A549 (cell line): ENCODE measurements at regions not wholly inside any gene's neighbourhood (a gene's known extent, or its start where the extent isn't known, plus 50 kb on each side); places are given as distances from the start of the nearest gene placed in this dataset.

Experiments used
- CTCF ChIP-seq: fragments of >200 bp; sonication (Bioruptor Twin); formaldehyde crosslinking; IDR thresholded peaks from 3 replicates; pipeline ENCODE4 v1.5.1; 2016
- KDM1A ChIP-seq: fragments of 200-600 bp; sonication (generic); IDR thresholded peaks from 2 replicates; pipeline ENCODE4 v1.6.1; 2016; ENCODE audit warnings: low read depth, mild to moderate bottlenecking
- MAX ChIP-seq: IDR thresholded peaks from 2 replicates; pipeline ENCODE4 v1.6.1; 2012
- RAD21 ChIP-seq, 2 experiments: fragments of >200 bp in 1 of 2; sonication (Bioruptor Twin) in 1 of 2; formaldehyde crosslinking in 1 of 2; IDR thresholded peaks in 1 of 2; conservative IDR thresholded peaks in 1 of 2; 2 replicates in 1 of 2; 3 replicates in 1 of 2; pipeline ENCODE4 v1.6.1; 2012 to 2018; ENCODE audit warnings: inconsistent platforms in 1 of 2
- REST ChIP-seq: fragments of 200-600 bp; sonication (generic); IDR thresholded peaks from 2 replicates; pipeline ENCODE4 v1.6.1; 2016; ENCODE audit warnings: antibody characterized with exemption, mild to moderate bottlenecking, moderate library complexity
- RFX5 ChIP-seq: fragments of 450-650 bp; IDR thresholded peaks from 2 replicates; pipeline ENCODE4 v1.7.1; 2014; ENCODE audit warnings: antibody characterized with exemption, mild to moderate bottlenecking, moderate library complexity

GRCh38 chr15:62272290-62272689 lies 107.2 kb upstream of the C2CD4B start:
- TF ChIP-seq KDM1A, result no peak
- TF ChIP-seq CTCF, result no peak
- TF ChIP-seq MAX, result no peak
- TF ChIP-seq REST, result no peak
- no peak for TF ChIP-seq RAD21 (conservative IDR thresholded peaks at IDR 0.05 in 1 of 2, IDR thresholded peaks at IDR 0.05 in 1 of 2)
- TF ChIP-seq RFX5, result no peak
